GM19397 (cell line): ENCODE measurements at regions not wholly inside any gene's neighbourhood (a gene's known extent, or its start where the extent isn't known, plus 50 kb on each side); places are given as distances from the start of the nearest gene placed in this dataset.

Experiments used
- ATAC-seq: cut with Tn5 transposase; IDR thresholded peaks from one replicate; pipeline ENCODE4 v1.9.1; 2021; ENCODE audit warnings: mild to moderate bottlenecking, moderate library complexity; ENCODE audit not compliant: unreplicated experiment

- ATAC-seq = no peak
These were observed 346.7 kb upstream of the ADGRL4 start for GRCh38 chr1:79353224-79353623.

DNA sequence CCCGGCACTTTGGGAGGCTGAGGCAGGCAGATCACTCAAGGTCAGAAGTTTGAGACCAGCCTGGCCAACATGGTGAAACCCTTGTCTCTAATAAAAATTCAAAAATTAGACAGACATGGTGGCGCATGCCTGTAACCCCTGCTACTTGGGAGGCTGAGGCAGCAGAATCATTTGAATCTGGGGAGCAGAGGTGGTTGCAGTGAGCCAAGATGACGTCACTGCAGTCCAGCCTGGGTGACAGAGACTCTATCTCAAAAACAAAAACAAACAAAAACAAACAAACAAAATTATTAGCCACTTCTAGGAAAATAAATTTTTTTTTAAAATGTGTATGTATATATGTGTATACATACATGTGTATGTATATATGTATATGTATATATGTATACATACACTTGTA is 320.3 kb upstream of the ADGRL4 start:
- no peak for ATAC-seq

DNA sequence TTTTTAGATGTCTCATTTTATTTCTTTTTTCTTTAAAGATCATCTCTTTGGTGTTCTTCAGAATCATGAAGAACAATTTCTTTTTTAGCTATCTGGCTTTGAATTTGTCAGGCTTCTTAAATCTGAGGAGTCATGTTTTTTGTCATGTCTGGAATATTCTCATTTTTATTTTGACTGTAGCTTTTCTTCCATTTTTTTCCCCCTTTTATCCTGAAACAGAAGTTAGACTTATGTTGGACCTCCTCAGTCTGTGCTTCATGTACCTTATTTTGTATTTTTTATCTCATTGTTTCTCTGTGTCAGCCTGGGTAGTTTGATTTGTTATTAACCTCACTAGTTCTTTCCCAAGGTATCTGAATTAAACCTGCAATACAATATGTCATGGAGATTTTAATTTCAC is 319.2 kb upstream of the ADGRL4 start:
- ATAC-seq = no peak

- no peak for ATAC-seq
These were observed 318.6 kb upstream of the ADGRL4 start for GRCh38 chr1:79325126-79325525.

GRCh38 chr1:79323239-79324025 is 316.9 kb upstream of the ADGRL4 start:
- no peak for ATAC-seq

DNA sequence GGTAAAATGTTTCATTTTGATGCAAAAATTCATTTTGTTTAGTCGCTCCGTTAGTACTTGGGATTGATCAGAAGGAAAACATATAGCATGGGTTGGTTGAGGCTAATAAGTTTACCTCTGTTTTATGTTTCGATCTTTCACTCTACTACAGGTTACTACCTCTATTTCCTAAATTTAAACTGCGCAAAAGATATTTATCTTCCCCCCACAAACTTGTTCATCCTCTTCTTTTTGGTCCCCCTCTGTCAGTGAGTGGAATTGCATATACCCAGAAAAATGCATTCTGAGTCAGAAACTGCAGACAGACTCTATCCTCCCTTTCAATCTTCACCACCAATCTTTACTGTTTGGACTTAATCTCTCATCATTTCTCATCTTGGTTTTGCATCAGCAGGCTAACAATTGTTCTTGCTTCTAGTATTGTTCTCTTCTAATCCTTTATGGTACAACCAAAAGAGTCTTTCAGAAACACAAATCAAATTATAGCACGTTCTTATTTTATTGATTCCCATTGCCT is 316.0 kb upstream of the ADGRL4 start:
- no peak for ATAC-seq

DNA sequence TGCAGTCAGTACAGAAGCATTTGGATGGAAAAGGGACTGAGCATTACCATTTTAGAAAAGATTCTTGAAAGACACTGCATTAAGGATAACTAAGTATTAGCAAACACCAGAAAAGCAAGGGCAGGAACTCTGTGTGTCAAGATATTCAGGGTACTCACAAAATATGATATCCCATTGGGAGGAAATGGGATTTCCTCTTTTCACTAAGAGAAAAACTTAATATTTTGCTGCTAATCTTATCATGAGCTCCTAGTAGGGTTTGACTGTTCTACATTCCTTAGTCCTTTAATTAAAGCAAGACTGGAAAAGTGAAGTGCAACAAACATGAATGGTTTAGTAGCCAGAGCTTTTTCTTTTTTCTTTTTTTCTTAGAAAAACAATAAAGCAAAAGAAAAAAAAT is 305.9 kb upstream of the ADGRL4 start:
- ATAC-seq = no peak

DNA sequence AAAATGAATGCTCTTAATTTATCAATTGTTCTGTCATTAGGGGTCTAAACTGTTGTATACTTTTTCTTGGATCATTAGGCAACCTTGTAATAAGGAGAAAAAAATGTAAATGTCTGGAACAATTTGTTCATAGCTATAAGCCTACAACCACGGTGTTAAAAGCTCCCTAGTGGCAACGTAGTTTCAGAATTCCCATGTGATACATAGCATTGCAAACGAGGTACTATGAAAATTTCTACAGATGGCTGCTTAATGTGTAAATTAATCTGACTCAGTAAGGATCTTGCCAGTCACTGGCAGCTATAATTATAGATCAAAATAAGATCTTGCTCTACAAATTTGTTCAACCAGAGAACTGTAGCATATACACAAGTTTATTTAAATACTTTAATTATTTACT is 304.1 kb upstream of the ADGRL4 start:
- no peak for ATAC-seq

DNA sequence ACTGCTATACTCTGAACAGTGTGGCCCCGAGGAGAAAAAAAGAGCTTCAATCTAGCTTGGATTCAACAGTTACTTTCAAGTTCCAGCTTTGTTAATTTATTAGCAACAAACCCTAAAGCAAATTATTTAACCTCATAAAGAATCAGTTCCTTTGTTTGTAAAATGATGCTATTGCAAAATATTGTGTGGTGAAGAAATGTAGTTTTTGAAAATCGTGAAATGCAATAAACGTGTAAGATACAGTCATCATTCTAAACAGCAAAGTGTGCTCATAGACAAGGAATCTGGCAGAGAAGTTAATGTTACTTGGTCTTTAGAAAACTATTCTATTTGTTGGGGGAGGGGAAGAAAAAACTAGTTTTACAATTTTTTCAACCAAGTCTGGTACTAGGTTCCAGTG is 297.6 kb upstream of the ADGRL4 start:
- ATAC-seq = no peak

DNA sequence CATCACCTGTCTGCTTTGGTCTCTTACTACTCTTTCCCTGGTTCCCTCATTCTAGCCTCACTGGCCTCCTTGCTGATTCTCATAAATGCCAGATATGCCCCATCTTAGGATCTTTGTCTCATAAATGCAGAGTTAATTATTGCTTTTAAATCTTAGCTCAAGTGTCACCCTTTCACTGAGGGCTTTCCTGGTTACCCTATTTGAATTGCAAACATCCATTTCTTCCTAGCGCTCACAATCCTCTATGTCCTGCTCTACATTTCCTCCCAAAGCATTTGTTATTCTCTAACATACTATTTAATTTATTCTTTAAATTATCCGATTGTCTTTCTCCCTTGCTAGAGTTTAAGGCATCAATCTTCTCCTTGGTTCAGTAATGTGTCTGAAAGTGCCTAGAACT is 296.5 kb upstream of the ADGRL4 start:
- ATAC-seq = no peak

DNA sequence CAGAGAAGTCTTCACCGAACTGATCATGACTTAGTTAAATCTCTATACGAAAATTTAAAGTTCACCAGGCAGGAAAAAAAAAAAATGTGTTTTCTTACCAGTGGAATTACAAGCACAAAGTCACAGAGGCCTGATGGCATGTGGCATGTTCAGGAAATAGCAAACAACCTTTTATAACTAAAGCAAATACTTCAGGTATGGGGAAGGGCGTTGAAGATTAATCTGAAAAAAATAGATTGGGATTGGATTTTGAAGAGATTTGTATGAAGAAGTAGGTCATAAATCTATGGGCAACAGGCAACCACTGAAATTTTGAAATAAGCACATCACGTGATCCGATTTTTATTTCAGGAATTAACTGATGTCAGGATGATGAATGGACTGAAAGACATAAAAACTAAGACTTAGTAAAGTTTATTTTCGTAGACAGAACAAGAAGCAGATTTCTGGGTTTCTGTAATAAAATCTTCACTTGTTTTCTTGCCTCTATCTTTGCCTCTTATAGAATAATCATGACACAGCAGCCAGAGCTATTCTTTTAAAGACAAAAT is 295.9 kb upstream of the ADGRL4 start:
- no peak for ATAC-seq

DNA sequence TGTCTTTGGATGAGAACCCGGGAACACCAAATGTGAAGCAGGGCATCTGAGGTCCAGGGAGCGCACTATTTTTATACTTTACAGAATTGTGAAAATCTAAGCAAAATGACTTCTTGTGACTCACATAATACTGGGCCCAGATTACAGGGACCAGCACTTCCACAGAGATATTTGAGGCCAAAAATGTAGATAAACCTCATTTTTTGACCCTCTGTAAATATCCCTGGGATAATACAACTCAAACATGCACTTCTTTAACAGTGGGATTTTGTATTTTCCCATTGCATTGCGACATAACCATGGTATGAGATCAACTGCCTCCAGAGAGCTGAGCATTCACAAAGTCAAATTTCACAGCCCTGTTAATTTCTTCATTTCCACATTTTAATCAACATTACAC is 289.4 kb upstream of the ADGRL4 start:
- ATAC-seq = no peak

DNA sequence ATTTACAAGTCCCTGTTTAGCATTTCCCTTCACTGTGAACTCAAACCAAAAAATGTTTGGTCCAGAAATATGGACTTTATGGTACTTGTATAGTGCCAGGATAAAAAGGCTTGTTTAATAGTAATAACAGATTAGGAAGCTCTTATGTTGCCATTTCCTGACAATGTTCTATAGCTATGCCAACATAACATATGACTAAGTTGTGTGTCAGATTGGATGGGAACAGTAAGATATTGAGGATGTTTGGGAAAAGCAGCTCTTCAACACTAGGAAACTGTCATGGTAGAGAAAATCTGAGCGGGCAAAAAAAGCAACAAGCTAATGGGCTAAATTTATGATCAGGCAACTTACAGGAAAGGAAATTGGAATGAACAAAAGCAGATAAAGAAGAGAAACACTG is 287.1 kb upstream of the ADGRL4 start:
- ATAC-seq = no peak

GRCh38 chr1:79290927-79291474 is 284.5 kb upstream of the ADGRL4 start:
- ATAC-seq = no peak

DNA sequence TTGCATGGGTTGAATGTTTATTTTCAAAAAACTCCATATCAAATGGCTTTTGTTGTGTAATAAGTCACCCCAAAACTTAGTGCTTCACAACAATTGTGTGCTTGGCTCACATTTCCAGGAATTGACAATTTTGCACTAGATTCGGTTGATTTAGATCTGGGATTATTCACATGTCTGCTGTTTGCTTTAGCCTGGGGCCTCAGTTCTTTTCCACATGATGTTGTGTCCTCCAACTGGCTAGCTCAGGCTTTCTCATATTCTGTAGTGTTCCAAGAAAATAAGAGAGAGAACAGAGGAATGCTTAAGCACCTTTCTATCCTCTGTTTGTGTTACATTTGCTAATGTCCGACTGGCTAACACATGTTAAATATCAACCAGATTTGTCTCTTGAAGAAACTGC is 281.5 kb upstream of the ADGRL4 start:
- no peak for ATAC-seq

DNA sequence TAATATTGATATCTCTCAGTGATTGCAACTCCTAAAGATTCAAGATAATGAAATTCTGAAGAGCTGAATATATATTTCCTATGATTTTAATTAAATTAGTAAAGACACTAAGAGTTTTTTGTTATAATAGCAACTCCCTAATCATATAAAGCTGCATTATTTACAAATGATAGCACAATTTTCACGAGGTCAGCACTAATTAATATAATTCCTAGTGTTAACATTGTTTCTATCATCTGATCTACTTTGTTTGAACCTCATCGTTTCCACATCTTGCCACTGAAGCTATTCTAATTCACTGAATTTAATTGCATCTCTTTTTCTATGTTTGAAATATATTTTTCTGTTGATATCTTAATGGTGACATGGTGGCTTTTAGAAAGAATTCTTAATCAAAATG is 279.1 kb upstream of the ADGRL4 start:
- no peak for ATAC-seq

DNA sequence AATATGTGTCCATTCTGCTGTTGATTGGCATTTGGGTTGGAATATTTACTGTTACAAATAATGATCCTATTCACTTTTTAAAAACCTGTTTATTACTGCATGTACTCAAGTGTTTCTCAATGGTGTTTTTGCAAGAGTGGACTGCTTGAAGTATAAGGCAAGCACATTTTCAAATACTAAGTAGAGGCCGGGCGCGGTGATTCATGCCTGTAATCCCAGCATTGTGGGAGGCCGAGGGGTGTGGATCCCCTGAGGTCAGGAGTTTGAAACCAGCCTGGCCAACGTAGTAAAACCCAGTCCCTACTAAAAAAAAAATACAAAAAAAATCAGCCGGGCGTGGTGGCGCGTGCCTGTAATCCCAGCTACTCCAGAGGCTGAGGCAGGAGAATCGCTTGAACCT is 276.9 kb upstream of the ADGRL4 start:
- no peak for ATAC-seq

GRCh38 chr1:79281442-79281841 is 274.9 kb upstream of the ADGRL4 start:
- no peak for ATAC-seq

DNA sequence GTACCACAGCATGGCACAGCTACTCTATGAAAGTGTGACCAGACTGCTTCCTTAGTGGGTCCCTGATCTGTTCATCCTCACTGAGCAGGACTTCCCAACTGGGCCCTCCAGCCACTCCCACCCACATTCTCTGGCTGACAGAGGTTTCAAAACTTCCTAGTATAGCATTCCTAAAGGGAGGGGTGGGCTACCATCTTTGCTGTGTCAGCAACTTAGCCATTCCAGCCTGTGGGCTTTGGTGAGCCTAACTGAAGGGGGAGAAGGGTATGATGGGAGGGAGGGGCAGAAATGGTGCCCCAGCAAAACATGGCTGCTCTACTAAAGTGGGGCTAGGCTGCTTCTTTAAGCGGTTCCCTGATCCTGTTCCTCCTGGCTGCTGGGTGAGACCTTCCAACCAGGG is 265.2 kb upstream of the ADGRL4 start:
- no peak for ATAC-seq

- no peak for ATAC-seq
These were observed 258.7 kb upstream of the ADGRL4 start for GRCh38 chr1:79264975-79265818.

DNA sequence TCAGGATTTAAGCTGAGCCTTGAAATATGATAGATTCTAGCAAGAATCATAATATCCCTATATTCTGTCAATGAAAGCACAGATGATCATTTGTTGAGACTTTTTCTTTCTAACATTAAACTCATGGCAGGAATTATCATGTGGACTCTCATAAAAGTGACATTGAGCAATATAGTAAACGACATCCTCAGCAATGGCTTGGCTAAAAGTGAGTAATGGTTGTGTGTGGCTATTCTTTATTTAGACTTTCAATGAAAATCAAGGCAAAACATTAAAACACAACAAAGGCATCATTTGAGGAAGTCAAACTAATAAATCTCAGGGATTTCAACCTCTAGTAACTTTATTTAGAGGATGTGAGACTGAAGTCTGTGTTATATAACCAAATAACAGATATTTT is 257.8 kb upstream of the ADGRL4 start:
- no peak for ATAC-seq
